Activated naive CD4-positive, alpha-beta T cell treated with anti-CD3 and anti-CD28 coated beads, Interleukin-2, amount 50 U/mL, for 24 hours (primary cell): ENCODE measurements at regions not wholly inside any gene's neighbourhood (a gene's known extent, or its start where the extent isn't known, plus 50 kb on each side); places are given as distances from the start of the nearest gene placed in this dataset.

Experiments
- H3K27ac Mint-ChIP-seq: one replicate; pipeline ENCODE4 v1.8.0; 2021; ENCODE audit warnings: mild to moderate bottlenecking, mixed read lengths
- H3K27me3 Mint-ChIP-seq: one replicate; pipeline ENCODE4 v1.8.0; 2021; ENCODE audit warnings: mixed read lengths
- H3K36me3 Mint-ChIP-seq: one replicate; pipeline ENCODE4 v1.8.0; 2021; ENCODE audit warnings: mixed read lengths
- H3K4me1 Mint-ChIP-seq: one replicate; pipeline ENCODE4 v1.8.0; 2021; ENCODE audit warnings: mixed read lengths
- H3K4me3 Mint-ChIP-seq: one replicate; pipeline ENCODE4 v1.8.0; 2021; ENCODE audit warnings: mild to moderate bottlenecking, mixed read lengths
- H3K9me3 Mint-ChIP-seq: one replicate; pipeline ENCODE4 v1.8.0; 2021; ENCODE audit warnings: mixed read lengths

GRCh38 chr18:75158465-75159237, 50.3 kb downstream of the PTGR3 start:
- Mint-ChIP-seq H3K27me3 (no peaks in the 10 kb centered on the region), H3K9me3 (no peaks in the 10 kb centered on the region), H3K4me3 (no peak overlapping the region), H3K4me1 (peaks cover 15% of the 10 kb centered on the region), H3K27ac (no peak overlapping the region), H3K36me3 (peaks cover 2% of the 10 kb centered on the region)

GRCh38 chr18:75157851-75158250, 51.1 kb downstream of the PTGR3 start:
- H3K9me3 Mint-ChIP-seq = no peaks in the 10 kb centered on the region
- peaks cover 2% of the 10 kb centered on the region for H3K36me3 Mint-ChIP-seq
- H3K4me1 Mint-ChIP-seq = peaks cover 15% of the 10 kb centered on the region
- no peak overlapping the region for H3K4me3 Mint-ChIP-seq
- H3K27ac Mint-ChIP-seq = no peak overlapping the region
- no peaks in the 10 kb centered on the region for H3K27me3 Mint-ChIP-seq

- no peak overlapping the region for H3K4me3 Mint-ChIP-seq
- no peak overlapping the region for H3K27ac Mint-ChIP-seq
- H3K9me3 Mint-ChIP-seq = peaks cover 2% of the 10 kb centered on the region
- peaks cover 15% of the 10 kb centered on the region for H3K4me1 Mint-ChIP-seq
- H3K27me3 Mint-ChIP-seq = peaks cover under 1% of the 10 kb centered on the region
- H3K36me3 Mint-ChIP-seq = peaks cover 3% of the 10 kb centered on the region
These were observed 51.6 kb downstream of the PTGR3 start for GRCh38 chr18:75157381-75157780.

GRCh38 chr18:75156831-75157230, 52.1 kb downstream of the PTGR3 start:
- H3K9me3 Mint-ChIP-seq = peaks cover 8% of the 10 kb centered on the region
- peaks cover 7% of the 10 kb centered on the region for H3K36me3 Mint-ChIP-seq
- H3K27me3 Mint-ChIP-seq = peaks cover 3% of the 10 kb centered on the region
- H3K27ac Mint-ChIP-seq = no peak overlapping the region
- H3K4me1 Mint-ChIP-seq = peaks cover 12% of the 10 kb centered on the region
- H3K4me3 Mint-ChIP-seq = no peak overlapping the region

- peaks cover 13% of the 10 kb centered on the region for H3K9me3 Mint-ChIP-seq
- no peak overlapping the region for H3K27ac Mint-ChIP-seq
- H3K27me3 Mint-ChIP-seq = peaks cover 6% of the 10 kb centered on the region
- peaks cover 6% of the 10 kb centered on the region for H3K4me1 Mint-ChIP-seq
- no peak overlapping the region for H3K4me3 Mint-ChIP-seq
- H3K36me3 Mint-ChIP-seq = peaks cover 9% of the 10 kb centered on the region
These were observed 52.7 kb downstream of the PTGR3 start for GRCh38 chr18:75156139-75156750.

GRCh38 chr18:75154997-75155396, 53.9 kb downstream of the PTGR3 start:
- peaks cover 7% of the 10 kb centered on the region for H3K27me3 Mint-ChIP-seq
- peaks cover 13% of the 10 kb centered on the region for H3K9me3 Mint-ChIP-seq
- peaks cover 9% of the 10 kb centered on the region for H3K36me3 Mint-ChIP-seq
- no peaks in the 10 kb centered on the region for H3K4me1 Mint-ChIP-seq
- no peak overlapping the region for H3K27ac Mint-ChIP-seq
- no peak overlapping the region for H3K4me3 Mint-ChIP-seq

- Mint-ChIP-seq H3K27ac (no peak overlapping the region), H3K4me1 (no peaks in the 10 kb centered on the region), H3K9me3 (peaks cover 13% of the 10 kb centered on the region)
These were observed 54.7 kb downstream of the PTGR3 start for GRCh38 chr18:75154259-75154658.

GRCh38 chr18:75143851-75144250, 65.1 kb downstream of the PTGR3 start:
- no peaks in the 10 kb centered on the region for H3K36me3 Mint-ChIP-seq
- H3K4me1 Mint-ChIP-seq = no peaks in the 10 kb centered on the region
- peaks cover 9% of the 10 kb centered on the region for H3K9me3 Mint-ChIP-seq
- no peak overlapping the region for H3K27ac Mint-ChIP-seq
- H3K4me3 Mint-ChIP-seq = no peak overlapping the region
- H3K27me3 Mint-ChIP-seq = no peaks in the 10 kb centered on the region

More at GRCh38 chr18:75154259-75154658, 54.7 kb downstream of the PTGR3 start:
- H3K27me3 Mint-ChIP-seq = peaks cover 7% of the 10 kb centered on the region
- peaks cover 9% of the 10 kb centered on the region for H3K36me3 Mint-ChIP-seq
- no peak overlapping the region for H3K4me3 Mint-ChIP-seq

GRCh38 chr18:75142677-75143076, 66.3 kb downstream of the PTGR3 start:
- Mint-ChIP-seq H3K4me3 (no peak overlapping the region), H3K27me3 (no peaks in the 10 kb centered on the region), H3K27ac (no peak overlapping the region), H3K4me1 (no peaks in the 10 kb centered on the region), H3K36me3 (no peaks in the 10 kb centered on the region), H3K9me3 (peaks cover 8% of the 10 kb centered on the region)

- Mint-ChIP-seq H3K27ac (no peak overlapping the region), H3K9me3 (peaks cover 4% of the 10 kb centered on the region), H3K4me1 (no peaks in the 10 kb centered on the region), H3K4me3 (no peak overlapping the region), H3K36me3 (no peaks in the 10 kb centered on the region), H3K27me3 (no peaks in the 10 kb centered on the region)
These were observed 67.2 kb downstream of the PTGR3 start for GRCh38 chr18:75141734-75142133.

- Mint-ChIP-seq H3K27me3 (no peaks in the 10 kb centered on the region), H3K36me3 (no peaks in the 10 kb centered on the region), H3K4me1 (no peaks in the 10 kb centered on the region), H3K27ac (no peak overlapping the region), H3K4me3 (no peak overlapping the region), H3K9me3 (no peaks in the 10 kb centered on the region)
These were observed 67.8 kb downstream of the PTGR3 start for GRCh38 chr18:75141166-75141565.

GRCh38 chr18:75140296-75140695, 68.6 kb downstream of the PTGR3 start:
- no peaks in the 10 kb centered on the region for H3K9me3 Mint-ChIP-seq
- H3K4me1 Mint-ChIP-seq = no peaks in the 10 kb centered on the region
- H3K4me3 Mint-ChIP-seq = no peak overlapping the region
- no peak overlapping the region for H3K27ac Mint-ChIP-seq
- H3K36me3 Mint-ChIP-seq = no peaks in the 10 kb centered on the region
- no peaks in the 10 kb centered on the region for H3K27me3 Mint-ChIP-seq

GRCh38 chr18:75139226-75139911, 69.6 kb downstream of the PTGR3 start:
- H3K9me3 Mint-ChIP-seq = no peaks in the 10 kb centered on the region
- no peaks in the 10 kb centered on the region for H3K27me3 Mint-ChIP-seq
- H3K4me1 Mint-ChIP-seq = no peaks in the 10 kb centered on the region
- H3K4me3 Mint-ChIP-seq = no peak overlapping the region
- no peaks in the 10 kb centered on the region for H3K36me3 Mint-ChIP-seq
- H3K27ac Mint-ChIP-seq = no peak overlapping the region

GRCh38 chr18:75137346-75137877, 71.5 kb downstream of the PTGR3 start:
- H3K36me3 Mint-ChIP-seq = no peaks in the 10 kb centered on the region
- no peaks in the 10 kb centered on the region for H3K9me3 Mint-ChIP-seq
- no peak overlapping the region for H3K27ac Mint-ChIP-seq
- no peaks in the 10 kb centered on the region for H3K27me3 Mint-ChIP-seq
- H3K4me1 Mint-ChIP-seq = no peaks in the 10 kb centered on the region
- H3K4me3 Mint-ChIP-seq = no peak overlapping the region

- Mint-ChIP-seq H3K4me3 (no peak overlapping the region), H3K27me3 (no peaks in the 10 kb centered on the region), H3K27ac (no peak overlapping the region), H3K9me3 (no peaks in the 10 kb centered on the region), H3K36me3 (no peaks in the 10 kb centered on the region), H3K4me1 (no peaks in the 10 kb centered on the region)
These were observed 73.7 kb downstream of the PTGR3 start for GRCh38 chr18:75135158-75135725.

- Mint-ChIP-seq H3K9me3 (no peaks in the 10 kb centered on the region), H3K27ac (no peak overlapping the region), H3K36me3 (no peaks in the 10 kb centered on the region), H3K27me3 (no peaks in the 10 kb centered on the region), H3K4me3 (no peak overlapping the region), H3K4me1 (no peaks in the 10 kb centered on the region)
These were observed 74.3 kb downstream of the PTGR3 start for GRCh38 chr18:75134611-75134975.
